GM23248 (cell line): ENCODE measurements at regions not wholly inside any gene's neighbourhood (a gene's known extent, or its start where the extent isn't known, plus 50 kb on each side); places are given as distances from the start of the nearest gene placed in this dataset.

ENCODE experiments used
- EZH2 ChIP-seq: fragments of 200-600 bp; sonication (generic); IDR thresholded peaks from 2 replicates; pipeline ENCODE4 v1.6.1; 2018; ENCODE audit warnings: antibody characterized with exemption, mild to moderate bottlenecking; ENCODE audit not compliant: insufficient read depth, poor library complexity, severe bottlenecking
- EZH2phosphoT487 ChIP-seq: fragments of 200-600 bp; sonication (generic); IDR thresholded peaks from 2 replicates; pipeline ENCODE4 v1.6.1; 2018; ENCODE audit warnings: antibody characterized with exemption, moderate library complexity, mild to moderate bottlenecking, low read depth; ENCODE audit not compliant: insufficient read depth

DNA sequence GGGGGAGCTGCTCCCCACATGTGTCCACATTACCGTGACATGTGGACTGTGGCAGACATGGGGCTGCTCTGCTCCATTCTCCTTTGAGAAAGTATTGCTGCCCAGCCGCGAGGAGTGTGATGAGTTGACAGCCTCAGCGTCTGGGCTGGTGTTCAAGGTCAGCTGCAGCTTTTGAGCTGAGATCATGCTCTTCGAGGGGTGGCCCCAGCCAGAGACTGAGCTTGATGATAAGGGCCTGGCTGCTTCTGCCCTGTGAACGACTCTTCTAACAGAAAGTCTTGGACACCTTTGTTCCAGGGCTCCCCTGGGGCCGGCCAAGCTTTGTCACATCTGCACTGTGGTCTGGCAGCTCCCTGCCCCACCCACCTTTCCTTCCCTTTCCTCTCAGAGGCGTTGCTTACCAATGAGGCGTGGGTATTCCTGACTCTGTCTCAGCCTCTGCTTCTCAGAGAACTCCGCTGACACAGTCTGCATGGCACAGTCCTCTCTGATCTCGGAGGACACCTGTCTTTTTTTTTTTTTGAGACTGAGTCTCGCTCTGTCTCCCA lies 86.6 kb downstream of the CHRD start:
- TF ChIP-seq EZH2 (no peak), EZH2phosphoT487 (no peak)
